Bone marrow (tissue), 2 donors: ENCODE measurements at regions not wholly inside any gene's neighbourhood (a gene's known extent, or its start where the extent isn't known, plus 50 kb on each side); places are given as distances from the start of the nearest gene placed in this dataset.

Experiments used
- DNase-seq, 2 donors: peaks; one replicate each; lab custom pipeline; 2025; lab: John Stamatoyannopoulos, UW

DNA sequence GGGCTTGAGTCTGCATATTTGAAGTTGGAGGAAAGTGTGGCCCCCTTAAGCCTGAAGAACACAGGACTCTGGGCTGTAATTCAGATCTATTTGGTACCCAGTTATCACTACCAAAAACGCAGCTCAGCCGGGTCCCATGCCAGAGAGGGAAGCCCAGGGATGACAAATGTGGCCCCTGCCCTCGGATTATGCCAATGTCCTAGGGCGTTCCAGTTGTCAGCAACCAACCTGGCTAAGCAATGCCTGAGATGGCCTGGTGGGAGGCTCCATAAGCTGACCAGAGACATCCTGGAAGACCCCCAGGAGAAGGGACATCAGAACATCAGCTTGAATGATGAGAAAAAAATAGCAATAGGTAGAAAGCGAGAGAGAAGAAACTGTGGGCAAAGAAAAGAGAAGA, 79.6 kb upstream of the UQCRFS1 start:
- no peak for DNase-seq

DNA sequence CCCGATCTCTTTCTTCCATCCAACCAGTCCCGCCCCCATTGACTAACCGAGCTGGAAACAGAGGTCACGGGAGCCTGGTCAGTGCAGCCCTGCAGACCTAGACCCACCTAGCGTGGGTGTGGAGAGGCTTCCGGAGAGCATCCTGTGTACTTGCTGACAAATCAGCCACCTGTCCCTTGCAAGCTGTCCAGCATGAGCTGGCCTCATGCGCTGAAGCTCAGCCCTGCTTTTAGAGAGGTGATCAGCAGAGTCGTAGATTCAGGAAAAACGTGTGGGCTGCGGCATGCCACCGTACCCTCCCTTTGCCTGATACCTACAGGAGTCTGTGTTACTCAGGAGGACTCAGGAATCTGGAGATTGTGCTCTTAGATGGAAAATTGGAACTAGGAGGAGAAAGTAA, 80.3 kb upstream of the UQCRFS1 start:
- DNase-seq, result no peak

GRCh38 chr19:29293736-29294342, 80.9 kb upstream of the UQCRFS1 start:
- DNase-seq, result no peak

DNA sequence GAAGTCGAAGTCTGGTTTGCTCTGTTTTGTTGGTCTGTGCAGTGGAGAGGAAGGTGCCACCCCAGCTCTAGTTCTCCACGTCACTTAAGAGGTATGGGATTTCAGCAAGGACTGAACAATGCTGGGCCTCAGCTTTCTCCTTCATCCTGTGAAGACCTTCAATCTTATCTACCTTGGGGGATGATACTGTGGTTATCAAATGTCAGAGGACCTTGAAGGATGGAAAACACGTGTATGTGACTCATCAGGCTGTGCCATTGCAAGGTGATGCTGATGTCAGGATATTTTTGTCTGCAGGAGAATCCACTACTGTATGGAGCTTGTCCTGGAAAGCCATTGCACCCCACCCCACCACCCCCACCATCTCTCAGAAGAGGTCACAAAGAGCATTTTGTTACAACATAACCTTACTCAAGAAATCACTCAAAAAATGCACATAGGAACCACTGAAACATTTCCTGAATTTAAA, 81.4 kb upstream of the UQCRFS1 start:
- no peak for DNase-seq

DNA sequence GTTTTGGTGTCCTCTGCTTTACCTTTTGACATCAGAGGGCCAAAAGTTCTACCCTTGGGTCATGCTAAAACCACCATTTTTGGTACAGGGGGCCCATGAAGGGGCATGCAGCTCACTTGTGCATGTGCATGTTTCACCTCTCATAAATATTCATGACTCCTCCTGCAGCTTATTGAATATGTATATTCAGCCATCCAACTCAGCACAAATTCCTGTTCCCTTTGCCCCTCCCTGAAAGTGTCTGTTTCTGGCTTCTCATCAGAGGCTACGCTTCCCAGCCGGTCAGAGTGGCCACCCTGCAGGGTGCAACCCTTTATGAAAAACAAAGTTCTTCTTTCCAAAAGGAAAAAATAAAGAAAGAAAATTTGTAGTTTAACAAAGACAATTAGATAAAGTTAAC, 82.3 kb upstream of the UQCRFS1 start:
- DNase-seq, result no peak

GRCh38 chr19:29297381-29297780, 84.4 kb upstream of the UQCRFS1 start:
- no peak for DNase-seq

GRCh38 chr19:29299416-29300380, 86.7 kb upstream of the UQCRFS1 start:
- no peak for DNase-seq

- no peak for DNase-seq
Observed at GRCh38 chr19:29302002-29302928, 89.3 kb upstream of the UQCRFS1 start.

DNA sequence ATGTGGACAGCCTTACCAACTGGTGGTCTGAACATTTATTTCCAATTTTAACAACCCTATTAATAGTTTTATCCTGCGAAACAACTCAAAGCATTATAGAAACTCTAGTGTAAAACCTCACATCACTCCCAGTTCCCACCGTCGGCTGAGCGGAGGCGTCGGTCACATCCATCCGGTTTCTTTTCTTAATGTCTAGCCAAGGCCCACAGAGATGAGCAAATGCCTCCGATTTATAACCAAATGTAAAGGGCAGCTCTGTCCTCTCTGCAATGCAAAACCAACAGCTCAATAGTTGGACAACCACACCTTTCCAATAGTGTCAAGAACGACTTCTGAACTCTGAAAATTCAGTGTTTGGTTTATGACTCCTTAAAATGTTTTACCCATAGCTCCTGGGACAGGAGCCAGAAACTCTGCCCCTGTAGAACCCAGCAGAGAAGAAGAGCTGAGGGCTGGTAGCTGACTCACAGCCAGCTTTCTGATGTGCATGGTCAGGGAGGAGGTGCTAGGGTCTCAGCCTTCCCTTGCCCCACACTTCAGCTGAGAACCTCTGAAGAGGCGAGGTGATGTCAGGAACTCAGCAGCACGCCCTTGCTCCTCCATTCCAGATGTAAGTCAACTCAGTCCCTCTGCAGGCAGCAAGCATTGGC, 90.2 kb upstream of the UQCRFS1 start:
- DNase-seq, result no peak

DNA sequence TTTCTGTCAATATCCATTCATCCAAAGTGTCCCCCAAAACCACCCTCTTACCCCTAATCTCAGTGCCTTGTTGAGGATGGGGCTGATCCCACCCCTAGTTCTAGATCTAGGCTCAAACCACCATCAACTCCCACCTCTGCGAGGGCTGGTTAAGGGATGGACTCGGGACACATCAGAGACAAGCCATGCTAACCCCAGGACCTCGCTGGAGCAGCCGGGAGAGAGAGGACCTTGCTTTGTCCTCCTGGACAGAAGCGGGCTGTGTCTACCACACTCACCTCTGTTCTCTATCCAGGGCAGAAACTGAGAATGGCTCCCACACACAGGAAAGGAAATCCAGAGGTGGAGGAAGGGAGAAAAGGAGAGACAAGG, 90.8 kb upstream of the UQCRFS1 start:
- DNase-seq, result no peak

DNA sequence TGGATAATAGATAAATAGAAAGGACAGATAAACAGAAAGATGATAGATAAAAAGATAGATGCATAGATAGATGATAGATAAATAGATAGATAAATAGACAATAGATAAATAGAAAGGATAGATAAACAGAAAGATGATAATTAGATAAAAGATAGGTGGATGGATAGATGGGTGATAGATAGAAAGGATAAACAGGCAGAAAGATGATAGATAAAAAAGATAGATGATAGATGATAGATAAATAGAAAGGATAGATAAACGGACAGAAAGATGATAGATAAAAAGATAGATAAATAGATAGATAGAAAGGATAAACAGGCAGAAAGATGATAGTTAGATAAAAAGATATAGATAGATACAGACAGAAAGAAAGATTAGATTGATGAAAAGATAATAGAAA, 92.3 kb upstream of the UQCRFS1 start:
- DNase-seq, result no peak

- no peak for DNase-seq
Observed at GRCh38 chr19:29308977-29309590, 96.1 kb upstream of the UQCRFS1 start.

DNA sequence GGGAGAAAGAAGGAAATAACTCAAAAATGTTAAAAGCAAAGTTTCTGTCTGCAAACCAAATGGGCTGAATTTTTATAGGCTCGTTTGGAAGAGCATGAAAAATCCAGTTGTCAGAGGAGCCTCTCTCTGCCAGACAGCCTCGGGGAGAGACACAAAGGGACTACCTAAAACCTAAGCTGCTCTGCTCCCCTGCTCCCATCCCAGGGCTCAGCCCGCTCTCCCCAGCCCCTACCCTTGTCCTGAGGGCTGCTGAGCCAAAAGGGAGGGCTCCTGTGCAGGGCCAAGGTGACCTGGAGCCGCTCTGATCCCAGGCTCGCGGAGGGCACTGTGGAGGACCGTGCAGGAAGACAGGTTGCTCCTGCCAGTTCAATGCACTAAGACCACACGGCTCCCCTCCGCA, 96.7 kb upstream of the UQCRFS1 start:
- DNase-seq, result no peak

DNA sequence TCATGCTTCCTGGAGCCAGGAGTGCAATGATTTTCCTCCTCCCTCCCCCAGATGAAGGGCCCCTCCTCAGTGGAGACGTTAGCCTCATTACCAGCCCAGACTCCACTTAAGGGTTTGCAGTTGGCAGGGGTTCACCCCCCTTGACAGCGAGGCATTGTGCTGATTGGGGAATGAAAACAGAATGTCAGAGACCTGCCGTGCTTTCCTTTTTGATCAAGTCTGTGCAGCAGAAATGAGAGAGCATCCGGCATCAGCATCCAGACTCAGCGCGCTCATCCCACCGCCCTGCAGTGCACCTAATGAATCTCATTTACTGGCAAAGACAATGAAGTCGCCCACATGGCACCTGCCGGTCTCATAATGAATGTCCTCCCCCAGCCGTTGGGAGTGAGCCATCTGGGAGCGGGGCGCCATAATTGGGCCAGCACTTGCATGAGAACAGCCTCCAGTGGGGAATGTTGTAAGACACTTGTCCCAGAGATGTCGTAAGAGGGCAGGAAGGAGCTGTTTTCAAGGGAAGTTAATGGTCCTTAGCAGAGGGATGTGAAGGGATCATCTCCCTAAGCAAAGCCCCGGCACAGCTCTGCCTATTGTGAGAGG, 98.3 kb upstream of the UQCRFS1 start:
- DNase-seq, result no peak

DNA sequence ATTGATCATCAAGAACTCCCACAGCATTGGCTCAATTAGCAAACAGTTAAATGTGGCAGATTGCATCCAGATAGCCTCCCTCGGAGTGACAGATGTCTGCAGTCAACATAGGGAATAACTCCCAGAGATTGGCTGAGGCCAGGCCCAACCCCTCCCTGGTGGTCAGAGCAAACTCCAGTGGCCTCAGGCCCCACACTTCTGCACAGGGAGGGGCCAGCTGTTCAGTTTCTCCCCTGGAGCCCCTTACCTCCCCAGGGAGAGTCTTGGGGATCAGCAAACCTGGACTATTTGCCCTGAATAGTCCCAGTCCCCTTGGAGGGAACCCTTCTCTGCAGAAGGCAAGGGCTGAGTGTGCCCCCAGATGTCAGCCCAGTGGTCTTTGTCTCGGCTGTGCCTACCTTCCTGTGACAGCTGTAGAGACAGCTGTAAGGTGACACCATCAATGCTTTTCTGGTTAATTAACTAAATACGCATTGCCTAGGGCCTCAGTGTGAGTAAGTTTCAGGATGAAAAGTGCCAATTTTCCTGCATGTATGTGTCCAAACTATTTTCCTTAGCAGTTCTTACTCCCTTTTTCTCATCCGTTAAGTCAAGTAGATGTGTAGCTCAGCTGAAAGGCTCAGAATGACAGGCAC, 102.7 kb upstream of the UQCRFS1 start:
- DNase-seq, result no peak

DNA sequence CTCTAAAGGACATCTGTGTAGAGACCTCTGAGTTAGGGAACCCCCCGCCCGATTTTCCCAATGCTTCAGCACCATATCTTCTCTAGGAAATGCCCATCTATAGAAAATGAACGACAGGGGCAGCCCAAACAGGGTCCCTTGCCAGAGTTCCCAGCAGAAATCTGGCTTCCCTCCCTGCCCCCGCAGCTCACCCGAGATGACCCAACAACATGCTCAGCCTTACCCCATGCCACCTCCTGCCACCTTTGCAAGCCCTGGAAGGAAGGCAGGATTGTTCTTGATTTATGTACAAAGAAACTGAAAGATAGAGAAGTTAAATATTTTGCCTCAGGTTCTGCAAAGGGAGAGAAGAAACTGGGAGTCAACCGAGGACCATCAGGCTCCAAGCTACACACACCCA, 105.6 kb upstream of the UQCRFS1 start:
- no peak for DNase-seq

- DNase-seq, result no peak
Observed at GRCh38 chr19:29320086-29320485, 107.1 kb upstream of the UQCRFS1 start.

DNA sequence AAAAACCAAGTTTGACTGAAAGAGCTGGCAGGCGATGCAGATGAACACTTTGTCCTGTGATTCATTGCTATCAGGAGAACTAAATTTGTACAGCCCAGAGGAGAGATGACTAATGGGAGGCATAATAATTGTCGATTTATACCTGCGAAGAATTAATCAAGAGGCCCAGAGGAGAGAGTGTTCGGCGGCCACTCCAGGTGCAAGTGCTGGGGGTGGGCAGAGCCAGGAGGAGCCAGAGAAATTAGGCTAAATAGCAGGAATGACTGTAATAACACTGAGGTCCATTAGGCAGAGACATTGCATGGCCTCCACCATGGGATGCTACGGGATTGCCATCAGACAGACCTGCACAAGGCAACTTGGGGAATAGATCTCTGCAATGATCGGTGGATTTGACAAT, 107.7 kb upstream of the UQCRFS1 start:
- no peak for DNase-seq

DNA sequence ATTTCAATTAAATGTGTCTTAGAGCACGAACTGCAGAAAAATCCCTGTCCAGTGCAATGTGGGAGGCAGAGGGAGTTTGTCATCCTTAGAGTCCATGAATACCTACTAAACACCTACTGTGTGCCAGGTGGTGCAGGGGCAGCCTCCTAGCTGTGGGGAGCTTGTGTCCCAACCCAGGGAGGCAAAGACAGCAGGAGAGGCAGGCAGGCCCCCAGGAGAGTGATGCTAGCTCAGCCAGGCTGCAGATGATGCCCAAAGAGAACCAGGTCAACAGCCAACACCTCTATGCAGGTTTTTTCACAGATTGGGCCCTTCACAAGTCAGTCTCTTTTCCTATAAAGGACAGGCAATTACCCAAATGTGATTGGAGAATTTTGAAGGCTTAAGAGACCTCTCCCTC, 108.2 kb upstream of the UQCRFS1 start:
- DNase-seq, result no peak

GRCh38 chr19:29323021-29323430, 110.1 kb upstream of the UQCRFS1 start:
- DNase-seq, result no peak
